ENCODE measurements at regions not wholly inside any gene's neighbourhood (a gene's known extent, or its start where the extent isn't known, plus 50 kb on each side); places are given as distances from the start of the nearest gene placed in this dataset.

- Histone ChIP-seq H2AFZ (ENCODE audit: low read length) (no peak overlapping the region), H3K4me1 (ENCODE audit: control insufficient read depth, extremely low read depth, insufficient read depth, low read length) (no peaks in the 10 kb centered on the region), H3K4me2 (ENCODE audit: extremely low read depth, insufficient read depth, low read length) (no peak overlapping the region), H3K36me3 (ENCODE audit: control insufficient read depth, insufficient read depth, low read length) (no peaks in the 10 kb centered on the region), H3K4me3 (replicated peaks in 1 of 4; ENCODE audit: control extremely low read depth in 1 of 4, insufficient read depth in 1 of 4, low read depth in 3 of 4, low read length in 4 of 4) (no peak overlapping the region), H3K9ac (ENCODE audit: insufficient read depth, low read length) (no peak overlapping the region), H3K27ac (ENCODE audit: insufficient read depth, low read length) (no peak overlapping the region), H4K20me1 (ENCODE audit: control insufficient read depth, extremely low read depth, insufficient read depth, low read length) (no peaks in the 10 kb centered on the region), H3K9me3 (ENCODE audit: control insufficient read depth, insufficient read depth, low read depth, low read length) (no peaks in the 10 kb centered on the region), H3K79me2 (ENCODE audit: control insufficient read depth, insufficient read depth, low read length) (no peaks in the 10 kb centered on the region), H3K27me3 (ENCODE audit: control insufficient read depth, insufficient read depth, low read length) (no peaks in the 10 kb centered on the region)
- TF ChIP-seq, protein P1, sequence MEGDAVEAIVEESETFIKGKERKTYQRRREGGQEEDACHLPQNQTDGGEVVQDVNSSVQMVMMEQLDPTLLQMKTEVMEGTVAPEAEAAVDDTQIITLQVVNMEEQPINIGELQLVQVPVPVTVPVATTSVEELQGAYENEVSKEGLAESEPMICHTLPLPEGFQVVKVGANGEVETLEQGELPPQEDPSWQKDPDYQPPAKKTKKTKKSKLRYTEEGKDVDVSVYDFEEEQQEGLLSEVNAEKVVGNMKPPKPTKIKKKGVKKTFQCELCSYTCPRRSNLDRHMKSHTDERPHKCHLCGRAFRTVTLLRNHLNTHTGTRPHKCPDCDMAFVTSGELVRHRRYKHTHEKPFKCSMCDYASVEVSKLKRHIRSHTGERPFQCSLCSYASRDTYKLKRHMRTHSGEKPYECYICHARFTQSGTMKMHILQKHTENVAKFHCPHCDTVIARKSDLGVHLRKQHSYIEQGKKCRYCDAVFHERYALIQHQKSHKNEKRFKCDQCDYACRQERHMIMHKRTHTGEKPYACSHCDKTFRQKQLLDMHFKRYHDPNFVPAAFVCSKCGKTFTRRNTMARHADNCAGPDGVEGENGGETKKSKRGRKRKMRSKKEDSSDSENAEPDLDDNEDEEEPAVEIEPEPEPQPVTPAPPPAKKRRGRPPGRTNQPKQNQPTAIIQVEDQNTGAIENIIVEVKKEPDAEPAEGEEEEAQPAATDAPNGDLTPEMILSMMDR (conservative IDR thresholded peaks at IDR 0.05 in 1 of 2, IDR thresholded peaks at IDR 0.05 in 1 of 2; ENCODE audit: low read depth in 1 of 2, low read length in 2 of 2), result no peak
- TF ChIP-seq EZH2 (IDR thresholded peaks at IDR 0.05; ENCODE audit: low read length, missing control alignments), result no peak
- DNase-seq (ENCODE audit: low read depth in 2 of 2), result peak in 1 of 2 donors; percentile 32
These were observed 122.1 kb downstream of the TMEM17 start for GRCh38 chr2:62383846-62384245.

GRCh38 chr2:62382757-62383156, 123.2 kb downstream of the TMEM17 start:
- H3K4me3 ChIP-seq (replicated peaks in 1 of 4; ENCODE audit: control extremely low read depth in 1 of 4, insufficient read depth in 1 of 4, low read depth in 3 of 4, low read length in 4 of 4), result no peak overlapping the region
- H3K4me2 ChIP-seq (ENCODE audit: extremely low read depth, insufficient read depth, low read length), result no peak overlapping the region
- no peaks in the 10 kb centered on the region for H3K36me3 ChIP-seq (ENCODE audit: control insufficient read depth, insufficient read depth, low read length)

DNA sequence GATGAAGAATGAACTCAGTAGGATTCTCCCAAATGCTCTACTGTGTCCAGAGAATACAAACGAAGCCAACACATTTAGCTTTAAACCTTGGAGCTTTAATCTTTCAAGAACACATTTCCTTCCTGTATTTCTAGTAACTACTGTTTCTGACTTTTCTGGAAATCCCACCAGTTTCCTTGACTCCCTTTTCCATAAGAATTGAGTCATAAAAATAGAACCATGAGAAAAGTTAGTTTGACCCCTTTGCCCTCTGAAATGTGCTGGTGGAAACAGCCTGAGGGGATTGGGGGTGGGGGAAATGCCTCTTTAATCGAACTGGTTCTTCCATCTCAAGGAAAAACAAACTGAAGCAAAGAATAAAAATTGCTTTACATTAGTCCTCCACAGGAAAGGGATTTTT, 123.9 kb downstream of the TMEM17 start:
- H3K4me2 ChIP-seq (ENCODE audit: extremely low read depth, insufficient read depth, low read length), result no peak overlapping the region
- H3K79me2 ChIP-seq (ENCODE audit: control insufficient read depth, insufficient read depth, low read length), result no peaks in the 10 kb centered on the region
- H3K36me3 ChIP-seq (ENCODE audit: control insufficient read depth, insufficient read depth, low read length), result no peaks in the 10 kb centered on the region
- H3K27me3 ChIP-seq (ENCODE audit: control insufficient read depth, insufficient read depth, low read length), result no peaks in the 10 kb centered on the region
- TF ChIP-seq, protein P1 (conservative IDR thresholded peaks at IDR 0.05 in 1 of 2, IDR thresholded peaks at IDR 0.05 in 1 of 2; ENCODE audit: low read depth in 1 of 2, low read length in 2 of 2), result no peak
- TF ChIP-seq EZH2 (IDR thresholded peaks at IDR 0.05; ENCODE audit: low read length, missing control alignments), result no peak
- H3K27ac ChIP-seq (ENCODE audit: insufficient read depth, low read length), result no peak overlapping the region
- H2AFZ ChIP-seq (ENCODE audit: low read length), result no peak overlapping the region
- no peak overlapping the region for H3K4me3 ChIP-seq (replicated peaks in 1 of 4; ENCODE audit: control extremely low read depth in 1 of 4, insufficient read depth in 1 of 4, low read depth in 3 of 4, low read length in 4 of 4)
- no peak overlapping the region for H3K9ac ChIP-seq (ENCODE audit: insufficient read depth, low read length)
- no peaks in the 10 kb centered on the region for H3K4me1 ChIP-seq (ENCODE audit: control insufficient read depth, extremely low read depth, insufficient read depth, low read length)
- no peak for DNase-seq (ENCODE audit: low read depth in 2 of 2)
- no peaks in the 10 kb centered on the region for H3K9me3 ChIP-seq (ENCODE audit: control insufficient read depth, insufficient read depth, low read depth, low read length)
- H4K20me1 ChIP-seq (ENCODE audit: control insufficient read depth, extremely low read depth, insufficient read depth, low read length), result no peaks in the 10 kb centered on the region

More at GRCh38 chr2:62382757-62383156, 123.2 kb downstream of the TMEM17 start:
- Histone ChIP-seq H3K9me3 (ENCODE audit: control insufficient read depth, insufficient read depth, low read depth, low read length) (no peaks in the 10 kb centered on the region), H3K4me1 (ENCODE audit: control insufficient read depth, extremely low read depth, insufficient read depth, low read length) (no peaks in the 10 kb centered on the region), H3K27me3 (ENCODE audit: control insufficient read depth, insufficient read depth, low read length) (no peaks in the 10 kb centered on the region), H4K20me1 (ENCODE audit: control insufficient read depth, extremely low read depth, insufficient read depth, low read length) (no peaks in the 10 kb centered on the region), H3K9ac (ENCODE audit: insufficient read depth, low read length) (no peak overlapping the region), H2AFZ (ENCODE audit: low read length) (no peak overlapping the region), H3K27ac (ENCODE audit: insufficient read depth, low read length) (no peak overlapping the region), H3K79me2 (ENCODE audit: control insufficient read depth, insufficient read depth, low read length) (no peaks in the 10 kb centered on the region)
- no peak for TF ChIP-seq EZH2 (IDR thresholded peaks at IDR 0.05; ENCODE audit: low read length, missing control alignments)
- TF ChIP-seq, protein P1 (conservative IDR thresholded peaks at IDR 0.05 in 1 of 2, IDR thresholded peaks at IDR 0.05 in 1 of 2; ENCODE audit: low read depth in 1 of 2, low read length in 2 of 2), result no peak
- DNase-seq (ENCODE audit: low read depth in 2 of 2), result peak in 1 of 2 donors; percentile 84

Measured in fibroblast of lung (primary cell).